T-helper 2 cell treated with Interferon-gamma antibody and Interleukin-4, amounts not matched to agents 100 ng/mL and 5 ng/mL, for 36 hours (primary cell): ENCODE measurements at regions not wholly inside any gene's neighbourhood (a gene's known extent, or its start where the extent isn't known, plus 50 kb on each side); places are given as distances from the start of the nearest gene placed in this dataset.

Experiments used
- intact Hi-C: fragments of 100-400 bp; cut with micrococcal nuclease; formaldehyde crosslinking; loops from one replicate; pipeline ENCODE4 v1.15.1; 2023

DNA sequence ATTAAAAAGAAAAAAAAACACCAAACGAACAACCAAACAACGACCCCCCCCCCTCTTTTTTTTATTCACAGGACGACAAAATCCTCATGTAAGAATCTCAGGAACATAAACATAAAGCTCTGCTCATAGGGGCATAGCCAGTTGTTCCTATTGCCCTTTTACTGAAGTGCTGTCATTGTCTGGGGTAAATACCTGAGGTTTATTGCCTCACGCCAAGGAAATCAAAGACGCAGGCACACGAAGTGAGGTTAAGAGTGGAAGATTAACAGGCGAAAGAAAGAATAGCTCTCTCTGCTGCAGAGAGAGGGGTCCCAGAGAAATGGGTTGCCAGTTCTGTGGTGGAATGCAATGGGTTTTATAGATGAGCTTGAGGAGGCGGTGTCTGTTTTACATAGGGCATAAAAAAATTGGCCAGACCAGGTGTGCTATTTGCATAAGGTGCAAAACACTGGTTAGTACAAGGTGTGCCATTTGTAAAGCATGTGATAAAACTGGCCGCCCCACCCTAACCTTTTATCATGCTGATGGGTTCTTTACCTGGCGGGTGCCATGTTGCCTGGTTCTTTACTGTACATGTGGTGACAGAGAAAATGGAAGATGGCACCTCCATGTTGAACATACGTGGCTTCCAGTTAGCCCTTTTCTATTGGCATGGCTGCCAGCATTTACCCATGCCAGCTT lies 257.6 kb upstream of the ZPLD1 start:
- intact Hi-C loops: no loop called here

DNA sequence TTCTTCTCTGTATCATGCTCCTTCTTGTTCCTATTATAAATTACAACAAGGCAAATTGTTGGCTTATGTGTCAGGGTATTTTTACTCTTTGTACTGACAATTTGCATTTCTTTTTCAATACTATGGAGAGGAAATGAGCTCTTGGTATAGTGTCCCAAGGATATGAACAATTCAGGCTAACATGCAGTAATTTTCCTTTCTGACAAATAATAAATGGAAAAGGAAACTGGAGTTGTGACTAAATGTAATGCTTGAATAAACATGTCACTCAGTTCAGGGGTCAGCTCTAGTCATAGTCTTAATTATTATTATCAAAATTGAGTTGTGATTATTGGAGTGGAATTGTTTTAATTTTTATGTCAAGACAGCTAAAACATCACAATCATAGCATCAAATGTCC lies 256.0 kb upstream of the ZPLD1 start:
- intact Hi-C loops: no loop called here

DNA sequence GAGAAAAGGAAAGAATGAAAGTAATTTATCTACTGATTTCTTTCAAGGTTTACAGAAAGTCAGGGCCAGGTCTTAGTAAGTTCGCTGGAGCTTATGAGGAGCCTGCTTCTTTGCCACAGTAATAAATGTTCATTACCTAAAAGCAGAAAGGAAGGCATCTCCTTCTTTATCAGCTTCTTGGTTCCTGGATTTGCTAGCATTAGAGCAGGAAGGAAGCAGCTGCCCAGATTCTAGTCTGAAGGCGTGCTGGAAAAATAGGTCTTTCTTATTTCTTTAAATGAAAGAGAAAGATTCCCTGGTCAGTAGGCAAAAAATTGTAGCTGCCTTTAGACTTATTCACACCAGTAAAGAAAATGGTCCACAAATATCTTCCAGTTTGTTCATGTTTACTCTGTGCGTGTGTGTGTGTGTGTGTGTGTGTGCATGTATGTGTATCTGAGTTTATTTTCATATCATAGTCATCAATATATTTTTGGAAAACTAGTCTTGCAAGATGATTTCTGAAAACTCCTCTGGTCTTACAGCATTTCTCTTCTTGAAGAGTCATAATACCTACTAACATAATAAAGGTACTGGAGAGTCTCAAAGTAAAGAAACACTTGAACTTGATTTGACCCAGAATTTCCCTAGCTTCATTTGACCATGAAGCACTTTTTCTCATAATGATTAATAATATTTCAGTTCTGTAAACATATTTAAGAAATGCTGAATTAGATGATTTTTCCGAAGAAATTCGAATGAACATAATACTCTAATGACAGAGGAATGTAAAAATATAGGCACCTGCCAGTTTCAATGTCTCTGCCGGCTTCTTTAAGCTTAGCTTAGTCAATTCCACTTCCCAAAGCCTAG lies 255.3 kb upstream of the ZPLD1 start:
- intact Hi-C loops: no loop called here

DNA sequence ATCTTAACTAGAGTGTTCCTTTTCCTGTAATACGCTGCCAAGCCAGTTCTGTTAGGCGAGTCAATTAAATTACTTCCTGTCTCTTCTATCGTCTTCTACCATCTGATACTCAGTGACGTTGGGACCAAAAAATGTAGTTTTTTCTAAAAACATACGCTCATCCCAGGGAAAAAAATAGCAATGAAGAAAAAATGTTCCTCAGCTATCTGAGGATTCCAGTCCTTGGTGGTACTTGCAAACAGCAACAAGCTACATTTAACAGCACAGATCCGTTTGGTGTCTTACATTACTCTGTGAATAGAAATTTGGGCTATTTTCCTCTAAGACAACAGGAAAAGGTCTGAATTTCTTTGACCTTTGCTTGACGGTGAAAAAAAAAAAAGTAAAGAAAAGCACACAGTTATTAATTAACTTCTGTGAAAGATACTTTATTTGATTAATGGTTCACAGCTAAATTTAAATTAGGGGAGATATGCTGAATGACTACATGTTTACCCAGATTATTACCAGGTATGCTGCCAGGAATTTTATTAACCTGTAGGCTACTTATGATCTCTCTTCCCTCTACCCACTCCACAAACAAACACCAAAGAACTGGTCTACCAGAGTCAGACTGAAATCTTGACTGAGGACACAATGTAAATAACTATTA lies 254.4 kb upstream of the ZPLD1 start:
- intact Hi-C loops: no loop called here

DNA sequence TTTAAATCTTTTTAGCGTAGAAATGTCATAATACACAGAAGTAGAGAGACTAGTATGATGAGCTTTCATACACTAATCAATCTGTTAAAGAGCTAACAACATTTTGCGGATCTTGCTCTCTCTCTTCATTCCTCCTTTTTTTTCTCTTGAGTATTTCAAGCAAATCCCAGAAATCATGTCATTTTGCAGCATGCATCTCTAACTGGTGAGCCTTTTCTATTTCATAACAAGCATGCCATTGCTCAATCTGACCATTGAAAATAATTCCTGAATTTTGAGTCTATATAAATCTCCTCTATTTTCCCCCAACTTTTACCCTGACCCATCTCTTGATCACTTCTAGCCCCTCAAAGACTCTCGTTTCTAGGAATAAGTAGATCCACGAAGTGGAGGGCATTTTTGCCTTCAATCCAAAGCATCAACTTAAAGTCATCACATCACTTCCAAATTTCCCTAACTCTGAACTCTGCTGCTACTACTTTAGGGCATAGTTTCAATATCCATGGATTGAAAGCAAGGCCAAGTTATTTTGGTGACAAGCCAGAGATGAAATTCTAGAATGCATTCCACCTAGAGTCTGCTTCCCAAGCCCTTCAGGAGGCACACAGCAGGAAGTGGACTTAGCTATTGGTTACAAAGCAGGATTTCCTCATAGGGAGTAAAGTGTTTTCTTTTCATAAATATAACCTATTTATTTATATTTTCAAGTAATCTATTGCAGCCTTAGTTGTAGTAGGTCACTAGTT lies 253.5 kb upstream of the ZPLD1 start:
- intact Hi-C loops: no loop called here

DNA sequence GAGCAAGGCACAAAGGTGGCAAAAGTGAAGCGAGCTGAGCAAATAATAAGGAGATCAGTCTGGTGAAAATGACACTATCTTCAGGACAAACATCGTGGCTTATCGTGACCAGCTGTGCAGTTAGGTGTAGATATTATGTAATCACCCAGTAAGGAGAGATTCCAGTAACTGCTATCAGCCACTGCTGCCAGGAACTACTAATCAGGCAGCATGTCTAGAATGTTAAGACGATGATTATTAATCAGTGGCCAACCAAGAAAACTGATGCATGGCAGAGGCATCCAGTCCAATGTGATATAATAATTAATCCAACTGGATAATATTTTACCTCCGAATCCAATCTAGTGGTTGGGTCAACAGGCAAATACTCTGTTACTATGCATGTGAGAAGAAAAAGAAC lies 252.7 kb upstream of the ZPLD1 start:
- intact Hi-C loops: no loop called here

DNA sequence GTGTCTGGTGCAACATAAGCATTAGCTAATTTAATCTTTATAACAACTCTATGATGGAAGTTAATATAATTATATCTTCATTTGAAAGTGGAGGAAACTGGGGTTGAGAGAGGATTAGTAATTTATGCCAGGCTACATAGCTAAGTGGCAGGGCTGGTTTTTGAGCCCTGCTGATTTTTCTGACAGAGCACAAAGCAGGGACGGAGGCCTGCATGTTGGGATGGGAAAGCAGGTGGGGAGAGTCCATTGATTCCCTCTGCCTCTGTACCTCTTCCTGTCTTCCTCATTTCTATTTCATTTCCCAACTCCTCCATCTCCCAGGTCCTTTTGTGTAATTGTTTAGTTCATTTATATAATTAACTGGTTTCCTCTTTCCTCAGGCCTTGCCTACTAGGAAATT lies 251.6 kb upstream of the ZPLD1 start:
- intact Hi-C loops: no loop called here

DNA sequence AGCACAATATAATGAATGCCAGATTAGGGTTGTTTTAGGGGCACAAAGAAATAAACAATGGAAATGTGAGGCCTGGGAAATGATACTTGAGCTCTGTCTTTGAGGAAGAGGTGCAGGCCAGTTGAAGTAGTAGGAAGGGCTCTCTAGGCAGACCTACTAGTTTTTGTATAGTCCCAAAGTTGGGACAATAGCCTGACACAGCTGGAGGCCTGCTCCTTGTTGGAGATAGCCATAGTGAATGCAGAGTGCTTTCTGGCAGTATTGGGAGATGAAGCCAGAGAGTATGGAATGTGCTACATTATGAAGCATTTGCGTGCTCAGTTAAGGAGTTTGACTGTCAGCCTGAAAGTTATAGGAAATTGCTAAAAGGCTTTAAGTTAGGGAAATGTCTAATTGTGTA lies 251.2 kb upstream of the ZPLD1 start:
- intact Hi-C loops: no loop called here

DNA sequence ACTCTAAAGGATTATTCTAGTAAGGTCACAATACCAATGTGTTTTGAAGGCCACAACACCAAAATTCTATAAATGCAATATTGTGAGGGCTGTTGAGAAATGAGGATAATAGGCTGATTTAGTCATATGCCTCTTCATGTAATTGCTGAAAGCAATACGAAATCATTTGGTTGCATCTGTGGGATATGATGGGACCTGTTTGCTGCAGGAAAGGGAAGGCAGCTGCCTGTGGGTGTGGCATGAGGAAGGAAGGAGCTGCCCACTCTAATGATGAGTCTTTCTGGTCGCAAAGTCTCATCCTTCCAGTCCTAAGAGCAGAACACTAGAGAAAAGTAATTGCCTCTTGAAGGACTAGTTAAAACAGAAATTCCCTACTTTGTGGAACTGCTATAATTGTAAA lies 245.3 kb upstream of the ZPLD1 start:
- intact Hi-C loops: no loop called here

DNA sequence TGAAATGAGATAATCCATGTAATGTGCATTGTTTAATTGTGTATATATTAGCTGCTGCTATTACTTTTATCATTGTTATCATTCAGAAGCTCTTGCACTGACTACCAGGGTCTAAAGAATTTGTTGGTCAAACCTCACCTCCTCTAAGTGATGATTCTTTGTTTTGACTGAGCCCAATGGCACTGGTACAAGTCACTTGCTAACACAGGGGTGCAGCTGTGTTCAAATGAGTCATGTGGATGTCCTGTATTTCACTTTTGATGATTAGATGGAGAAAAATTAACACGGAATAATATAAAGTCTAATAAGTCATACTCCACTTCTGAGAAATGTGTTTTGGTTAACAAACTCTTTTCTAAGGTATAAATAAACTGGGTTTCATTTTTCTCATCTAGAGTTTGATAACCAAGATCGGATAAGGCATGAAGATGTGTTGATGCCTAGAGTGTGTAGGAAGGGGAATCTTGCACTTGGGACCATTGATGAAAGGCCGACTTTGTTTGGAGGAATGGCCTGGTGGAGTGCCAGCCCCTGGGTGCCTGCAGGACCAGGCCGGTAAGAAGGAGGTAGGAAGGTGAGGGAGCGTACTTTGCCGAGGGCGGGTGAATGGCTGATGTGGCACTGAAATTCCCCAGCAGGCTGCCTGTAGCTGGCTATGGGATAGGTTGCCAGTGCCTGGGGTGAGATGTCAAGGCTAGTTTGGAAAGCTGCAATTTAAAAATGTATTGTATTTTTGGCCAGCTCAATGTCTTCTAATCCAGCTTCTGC lies 244.7 kb upstream of the ZPLD1 start:
- intact Hi-C loops: no loop called here

DNA sequence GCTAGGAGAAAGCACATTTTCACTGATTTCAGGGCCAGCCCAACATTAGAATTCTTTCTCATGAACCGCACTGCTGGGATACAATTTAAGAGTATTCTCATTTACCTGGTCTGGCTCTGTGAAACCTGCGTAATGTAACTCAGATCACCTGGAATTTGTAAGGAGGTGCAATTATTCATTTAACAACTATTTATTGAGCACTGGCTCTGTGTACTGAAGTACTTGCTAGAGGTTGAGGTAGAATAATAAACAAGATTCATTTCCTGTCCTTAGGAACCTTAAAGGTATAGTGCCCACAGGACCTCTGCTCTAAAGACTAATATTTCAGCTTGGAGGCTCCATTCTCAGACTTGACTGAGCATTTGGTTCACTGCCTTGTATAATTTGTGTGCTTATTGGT lies 242.2 kb upstream of the ZPLD1 start:
- intact Hi-C loops: no loop called here

DNA sequence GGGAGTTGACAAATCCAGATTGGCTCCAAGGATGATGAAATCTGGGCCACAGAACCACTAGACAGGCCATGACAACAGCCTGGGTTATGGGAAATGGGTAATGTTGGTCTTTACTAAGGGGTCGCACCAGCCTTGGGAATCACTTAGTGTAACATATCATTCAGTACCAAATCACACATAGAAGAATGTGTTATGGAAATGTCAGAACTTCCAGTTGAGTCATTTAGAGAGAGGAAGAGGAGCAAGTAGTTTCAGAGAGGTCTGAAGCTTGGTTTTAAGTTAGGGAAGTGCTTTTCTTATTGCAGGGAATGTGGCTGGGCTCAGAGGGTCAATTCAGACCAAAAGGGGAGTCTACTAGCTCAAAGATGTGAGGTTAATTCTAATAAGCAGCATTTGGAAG lies 241.6 kb upstream of the ZPLD1 start:
- intact Hi-C loops: no loop called here

DNA sequence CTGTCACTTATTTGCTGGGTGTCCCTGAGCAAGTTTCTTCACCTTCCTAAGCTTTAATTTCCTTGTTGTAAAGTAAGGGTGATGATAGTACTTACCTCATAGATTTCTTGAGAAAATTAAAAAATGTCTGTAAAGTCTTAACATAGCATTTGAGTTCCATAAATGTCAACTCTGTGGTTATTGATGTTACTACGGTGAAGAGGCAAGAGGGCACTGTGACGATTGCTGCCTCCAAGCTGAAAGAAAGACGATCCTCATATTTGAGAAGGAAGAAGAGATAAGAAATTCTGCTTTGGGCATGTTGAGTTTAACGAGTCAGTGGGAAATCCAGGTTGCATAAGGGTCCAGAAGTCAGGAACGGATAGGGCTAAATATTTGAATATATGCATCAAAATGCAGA lies 240.8 kb upstream of the ZPLD1 start:
- intact Hi-C loops: no loop called here

DNA sequence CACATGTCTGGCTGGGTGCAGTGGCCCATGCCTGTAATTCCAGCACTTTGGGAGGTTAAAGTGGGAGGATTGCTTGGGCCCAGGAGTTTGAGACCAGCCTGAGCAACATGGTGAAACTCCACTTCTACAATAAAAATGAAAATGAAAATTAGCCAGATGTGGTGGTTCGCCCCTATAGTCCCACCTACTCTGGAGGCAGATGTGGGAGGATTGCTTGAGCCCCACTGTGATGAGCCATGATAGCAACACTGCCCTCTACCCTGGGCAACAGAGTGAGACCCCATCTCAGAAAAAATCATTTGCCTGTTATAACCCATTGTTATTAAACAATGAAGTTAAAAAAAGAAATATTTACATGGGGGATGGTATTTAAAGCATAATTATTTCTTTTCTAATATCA lies 240.1 kb upstream of the ZPLD1 start:
- intact Hi-C loops: no loop called here

DNA sequence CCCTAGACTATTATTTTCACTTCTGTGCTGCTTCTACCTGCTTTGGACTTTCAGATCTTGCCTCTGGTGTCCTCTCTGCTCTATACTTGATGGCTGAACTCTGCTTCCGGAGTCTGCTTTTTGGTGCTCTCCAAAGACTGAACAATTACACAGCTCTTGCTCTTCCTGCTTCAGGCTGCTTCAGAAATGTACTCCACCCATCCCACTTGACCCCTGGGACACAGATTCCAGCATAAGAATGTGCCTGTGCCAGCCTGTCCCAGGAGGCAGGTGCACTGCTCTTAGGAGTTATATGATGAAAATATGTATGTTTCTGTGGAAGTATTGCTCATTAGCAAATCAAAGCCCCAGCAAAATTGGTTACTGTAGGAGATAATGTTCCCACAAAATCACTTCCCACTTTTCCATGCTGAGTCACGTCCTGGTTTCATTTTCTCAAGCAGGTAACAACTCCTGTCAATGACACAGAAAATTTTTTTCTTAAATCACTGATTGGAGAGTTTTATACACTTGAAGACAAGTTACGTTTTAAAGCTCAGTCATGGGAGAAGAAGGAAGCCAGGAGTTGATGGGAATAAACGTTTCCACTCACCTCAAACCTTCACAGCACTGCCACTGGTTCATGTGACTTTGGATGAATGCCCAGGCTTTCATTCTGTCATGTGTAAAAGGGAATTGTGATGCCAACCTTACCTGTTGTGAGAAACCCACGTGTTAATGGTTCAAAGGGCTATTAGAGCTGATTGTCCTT lies 239.4 kb upstream of the ZPLD1 start:
- intact Hi-C loops: no loop called here

DNA sequence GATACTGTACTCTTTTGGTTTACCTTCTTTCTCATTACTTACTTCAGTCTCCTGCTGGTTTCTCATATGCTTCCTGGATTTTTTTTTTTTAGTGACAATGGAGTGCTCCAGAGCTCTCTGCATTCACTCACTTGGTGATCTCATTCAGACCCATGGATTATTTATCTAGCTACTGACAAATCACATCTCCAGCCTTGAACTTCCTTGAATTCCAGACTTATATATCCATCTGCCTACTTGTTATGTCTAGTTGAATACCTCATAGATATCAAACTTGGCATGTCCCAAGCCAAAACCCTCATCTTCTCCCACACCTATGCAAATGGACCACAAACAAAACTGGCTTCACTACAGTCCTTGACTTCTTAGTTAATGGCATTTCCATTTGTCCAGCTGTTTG lies 234.7 kb upstream of the ZPLD1 start:
- intact Hi-C loops: no loop called here

DNA sequence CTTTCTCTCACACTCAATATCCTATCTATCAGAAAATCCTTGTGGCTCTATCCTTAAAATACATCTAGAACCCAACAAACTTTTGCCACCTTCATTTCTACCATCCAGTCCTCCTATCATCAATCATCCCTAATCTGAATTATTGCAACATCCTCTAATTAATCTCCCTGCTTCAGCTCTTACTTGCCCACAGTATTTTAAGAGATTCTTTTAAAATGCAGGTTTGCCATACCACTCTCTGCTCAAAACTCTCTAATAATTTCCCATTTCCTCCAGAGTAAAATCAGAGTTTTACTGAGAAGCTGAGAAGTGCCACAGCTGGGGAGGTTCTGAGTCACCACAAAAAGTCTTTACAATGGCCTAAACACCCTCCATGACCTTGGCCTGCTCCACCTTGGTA lies 234.3 kb upstream of the ZPLD1 start:
- intact Hi-C loops: no loop called here

DNA sequence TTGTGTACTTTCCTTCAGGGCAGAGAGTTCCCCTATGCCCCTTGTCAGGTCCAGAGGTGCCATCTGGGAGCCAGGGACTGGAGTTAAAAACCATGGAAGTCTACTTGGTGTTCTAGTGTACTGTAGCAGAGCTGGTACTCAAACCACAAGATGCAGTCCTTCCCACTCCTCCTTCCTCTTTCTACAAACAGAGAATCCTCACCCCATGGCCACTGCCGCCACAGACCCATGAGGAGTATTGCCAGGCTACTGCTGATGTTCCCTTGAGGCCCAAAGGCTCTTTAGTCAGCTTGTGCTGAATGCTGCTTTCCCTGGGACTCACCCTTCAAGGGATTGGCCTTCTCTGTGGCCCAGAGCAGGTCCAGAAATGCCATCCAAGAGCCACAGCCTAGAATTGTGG lies 229.2 kb upstream of the ZPLD1 start:
- intact Hi-C loops: no loop called here

DNA sequence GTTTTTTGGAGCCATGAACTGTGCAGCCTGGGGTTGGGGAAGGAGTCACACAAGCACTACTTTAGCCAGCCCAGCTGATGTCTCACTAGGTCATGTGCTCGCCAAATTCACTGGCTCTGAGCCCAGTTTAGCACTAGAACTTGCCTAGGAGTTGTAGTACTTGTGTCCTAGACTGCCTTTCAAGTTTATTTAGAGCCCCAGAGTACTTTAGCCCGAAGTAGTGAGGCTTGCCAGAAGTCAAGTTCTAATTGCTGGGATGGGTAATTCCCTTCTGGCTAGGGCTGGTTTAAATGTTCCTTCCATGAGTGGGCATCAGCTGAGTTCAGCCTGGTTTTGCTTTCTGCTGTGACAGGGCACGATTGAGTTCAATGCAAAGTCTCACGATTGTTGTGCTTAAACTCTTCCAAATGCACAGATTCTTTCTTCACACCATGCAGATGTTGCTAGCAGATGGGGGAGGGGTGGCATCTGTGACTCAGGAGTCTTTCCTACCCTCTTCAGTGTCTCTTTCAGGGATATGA lies 228.2 kb upstream of the ZPLD1 start:
- intact Hi-C loops: no loop called here

DNA sequence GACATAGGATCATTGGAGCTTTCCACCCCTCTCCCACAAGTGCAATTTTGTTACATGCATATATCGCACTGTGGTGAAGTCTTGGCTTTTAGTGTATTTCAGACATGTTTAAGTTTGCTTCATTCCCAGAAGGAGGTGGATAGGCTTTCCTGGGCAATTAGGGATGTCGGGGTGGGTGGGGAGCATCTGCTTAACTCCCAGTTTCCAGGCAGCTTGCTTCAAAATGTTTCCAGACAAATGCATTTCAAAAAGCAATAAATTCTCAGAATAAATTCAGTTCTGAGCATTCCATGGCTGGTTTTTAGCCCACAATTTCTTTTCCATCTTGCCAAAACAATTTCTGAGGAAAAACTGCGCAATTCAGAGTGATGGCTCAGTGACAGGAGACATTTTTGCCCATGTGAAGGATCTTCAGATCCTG lies 227.7 kb upstream of the ZPLD1 start:
- intact Hi-C loops: no loop called here
